Upper lobe of left lung (tissue), 4 donors: ENCODE measurements at regions not wholly inside any gene's neighbourhood (a gene's known extent, or its start where the extent isn't known, plus 50 kb on each side); places are given as distances from the start of the nearest gene placed in this dataset.

ENCODE experiments used
- POLR2A ChIP-seq, 4 donors: fragments of 450-650 bp; IDR thresholded peaks; one replicate each; pipeline ENCODE4 v1.5.1; 2016 to 2017; ENCODE audit warnings: antibody characterized with exemption in 4 of 4, mild to moderate bottlenecking in 2 of 4
- POLR2AphosphoS5 ChIP-seq, 2 donors: sonication (generic); formaldehyde crosslinking; IDR thresholded peaks; one replicate each; pipeline ENCODE4 v1.5.1; 2017; ENCODE audit warnings: antibody characterized with exemption in 2 of 2
- TF ChIP-seq, protein P1 (sequence below), 6 experiments: fragments of 450-650 bp in 4 of 6; fragments of 200-600 bp in 2 of 6; sonication (generic) in 2 of 6; IDR thresholded peaks; one replicate each; pipeline ENCODE4 v1.5.1; 2016 to 2019; ENCODE audit warnings: antibody characterized with exemption in 6 of 6

DNA sequence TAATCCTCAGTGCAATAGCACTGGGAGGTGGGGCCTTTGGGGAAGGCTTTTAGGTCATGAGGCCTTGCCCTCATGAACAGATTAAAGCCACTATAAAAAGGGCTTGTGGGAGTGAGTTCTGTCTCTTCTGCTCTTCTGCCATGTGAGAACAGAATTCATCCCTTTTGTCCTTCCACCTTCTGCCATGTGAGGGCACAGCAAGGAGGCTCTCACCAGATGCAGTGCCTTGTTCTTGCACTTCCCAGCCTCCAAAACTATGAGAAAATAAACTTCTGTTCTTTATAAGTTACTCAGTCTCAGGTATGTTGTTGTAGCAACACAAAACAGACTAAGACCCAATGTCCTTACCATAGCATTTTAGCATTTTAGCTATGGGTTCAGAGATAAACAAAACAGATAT lies 81.7 kb upstream of the CPLX2 start:
- TF ChIP-seq POLR2AphosphoS5 (IDR thresholded peaks at IDR 0.05) (no peak), POLR2A (IDR thresholded peaks at IDR 0.05) (no peak)
- TF ChIP-seq, protein P1, sequence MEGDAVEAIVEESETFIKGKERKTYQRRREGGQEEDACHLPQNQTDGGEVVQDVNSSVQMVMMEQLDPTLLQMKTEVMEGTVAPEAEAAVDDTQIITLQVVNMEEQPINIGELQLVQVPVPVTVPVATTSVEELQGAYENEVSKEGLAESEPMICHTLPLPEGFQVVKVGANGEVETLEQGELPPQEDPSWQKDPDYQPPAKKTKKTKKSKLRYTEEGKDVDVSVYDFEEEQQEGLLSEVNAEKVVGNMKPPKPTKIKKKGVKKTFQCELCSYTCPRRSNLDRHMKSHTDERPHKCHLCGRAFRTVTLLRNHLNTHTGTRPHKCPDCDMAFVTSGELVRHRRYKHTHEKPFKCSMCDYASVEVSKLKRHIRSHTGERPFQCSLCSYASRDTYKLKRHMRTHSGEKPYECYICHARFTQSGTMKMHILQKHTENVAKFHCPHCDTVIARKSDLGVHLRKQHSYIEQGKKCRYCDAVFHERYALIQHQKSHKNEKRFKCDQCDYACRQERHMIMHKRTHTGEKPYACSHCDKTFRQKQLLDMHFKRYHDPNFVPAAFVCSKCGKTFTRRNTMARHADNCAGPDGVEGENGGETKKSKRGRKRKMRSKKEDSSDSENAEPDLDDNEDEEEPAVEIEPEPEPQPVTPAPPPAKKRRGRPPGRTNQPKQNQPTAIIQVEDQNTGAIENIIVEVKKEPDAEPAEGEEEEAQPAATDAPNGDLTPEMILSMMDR (IDR thresholded peaks at IDR 0.05): no peak
